NCI-H526 treated with DMSO at 0.1 percent for 48 hours (cell line): ENCODE measurements at regions not wholly inside any gene's neighbourhood (a gene's known extent, or its start where the extent isn't known, plus 50 kb on each side); places are given as distances from the start of the nearest gene placed in this dataset.

Experiments
- DNase-seq: peaks from one replicate; lab custom pipeline; 2025; lab: John Stamatoyannopoulos, UW

DNA sequence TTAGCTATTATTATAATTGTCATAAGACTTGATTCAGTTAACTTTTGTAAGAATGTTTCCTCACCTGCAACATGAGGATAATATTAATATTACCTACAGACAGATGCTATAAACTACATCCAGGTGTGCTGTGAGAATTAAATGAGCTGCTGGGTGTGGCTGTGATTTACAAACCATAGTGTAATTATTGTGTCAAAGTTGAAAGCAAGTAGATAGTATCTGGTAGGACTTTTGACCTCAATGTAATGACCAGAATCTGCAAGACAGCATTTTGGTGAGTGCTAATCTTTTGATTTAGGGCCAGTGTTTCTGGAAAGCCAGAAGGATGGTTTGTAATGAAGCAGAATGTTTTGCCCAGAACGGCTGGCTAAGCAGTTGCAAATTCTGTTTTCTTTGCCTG lies 162.5 kb downstream of the TRMT11 start:
- DNase-seq = no peak

DNA sequence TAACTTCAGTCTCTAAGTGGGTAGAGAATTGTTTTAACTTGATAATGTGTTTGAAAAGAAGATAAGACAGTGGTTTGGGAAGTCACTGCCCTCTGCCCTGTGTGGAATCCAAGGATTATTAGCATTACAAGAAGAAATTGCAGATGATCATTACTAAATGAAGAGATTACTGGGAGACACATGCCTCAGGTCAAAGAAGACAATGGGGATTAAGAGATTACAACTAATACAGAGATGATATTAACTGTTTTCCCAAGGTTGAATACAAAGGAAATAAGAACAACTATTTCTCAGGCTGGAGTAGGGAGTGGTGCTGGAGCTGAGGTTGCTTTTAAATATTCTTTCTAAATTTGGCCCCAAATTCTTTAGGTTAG lies 166.0 kb downstream of the TRMT11 start:
- DNase-seq = no peak

DNA sequence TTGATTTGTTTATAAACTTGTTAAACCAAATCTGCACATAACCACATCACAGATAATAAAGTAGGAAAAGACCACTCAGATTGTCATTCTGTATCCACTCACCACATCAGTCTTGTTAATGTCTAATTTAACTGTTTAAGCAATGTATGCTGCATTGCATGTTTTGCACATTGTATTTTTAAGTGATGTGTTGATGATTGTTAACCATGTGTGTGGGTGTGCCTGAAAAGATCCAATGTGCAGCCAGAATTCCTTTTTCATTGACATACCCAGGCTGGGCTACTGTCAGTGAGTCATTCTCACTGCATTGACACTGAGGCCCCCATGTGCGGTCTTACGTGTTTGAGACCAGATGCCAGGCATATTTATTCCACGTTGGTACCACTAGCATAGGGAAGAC lies 167.3 kb downstream of the TRMT11 start:
- no peak for DNase-seq

DNA sequence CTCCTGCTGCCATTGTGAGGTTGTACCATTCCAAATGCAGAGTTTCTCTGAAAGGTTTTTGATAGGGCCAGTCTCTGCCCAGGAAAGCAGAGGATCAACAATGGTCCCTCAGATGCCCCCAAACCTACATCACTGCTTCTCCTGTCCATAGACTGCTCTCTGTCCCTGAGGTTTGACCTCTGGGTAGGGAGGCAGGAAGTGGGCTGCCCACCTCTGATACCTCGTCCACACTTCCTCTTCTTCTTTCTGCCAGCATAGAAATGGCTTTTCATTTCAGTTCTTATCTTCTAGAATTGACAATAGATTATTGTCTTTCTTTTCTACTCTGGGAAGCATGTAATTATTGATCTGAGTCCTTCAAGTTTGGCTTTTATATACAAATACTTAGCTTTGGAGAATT lies 170.6 kb downstream of the TRMT11 start:
- DNase-seq = no peak

DNA sequence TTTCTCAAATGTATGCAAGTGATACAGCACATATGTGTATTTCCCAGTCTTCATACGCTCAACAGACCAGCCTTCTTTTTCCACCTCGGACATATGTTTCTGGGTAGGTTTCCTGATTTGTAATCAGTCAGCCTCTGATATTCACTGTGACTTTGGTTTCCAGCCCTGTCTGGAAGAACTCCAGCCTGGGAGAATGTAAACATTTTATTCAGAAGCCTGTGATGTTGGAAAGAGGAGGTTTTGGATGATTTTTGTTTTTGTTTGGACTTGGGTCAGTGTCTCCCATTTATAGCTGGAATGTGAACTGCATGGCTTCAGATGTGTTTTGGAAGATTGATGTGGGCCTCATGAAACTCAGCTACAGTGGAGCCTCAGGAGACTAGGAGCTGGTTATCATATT lies 172.2 kb upstream of the CENPW start:
- no peak for DNase-seq

DNA sequence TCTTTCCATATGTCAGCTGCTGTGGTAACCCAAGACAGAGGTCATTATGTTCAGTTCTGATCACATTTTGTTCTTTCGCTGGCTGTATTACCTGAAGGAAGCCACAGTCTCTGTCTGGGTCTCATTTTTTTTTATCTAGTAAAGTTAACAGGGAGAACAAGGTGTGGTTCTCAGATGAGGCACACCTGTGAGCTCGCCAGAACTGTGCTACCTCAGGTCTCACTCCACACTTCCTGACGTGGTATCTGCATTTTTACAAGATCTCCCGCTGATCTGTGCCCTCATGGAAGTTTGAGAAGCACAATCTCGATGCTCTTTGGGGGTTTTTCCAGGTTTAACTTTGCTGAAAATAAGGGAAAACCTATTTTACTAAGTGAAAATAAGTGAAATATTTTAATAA lies 169.5 kb upstream of the CENPW start:
- no peak for DNase-seq

DNA sequence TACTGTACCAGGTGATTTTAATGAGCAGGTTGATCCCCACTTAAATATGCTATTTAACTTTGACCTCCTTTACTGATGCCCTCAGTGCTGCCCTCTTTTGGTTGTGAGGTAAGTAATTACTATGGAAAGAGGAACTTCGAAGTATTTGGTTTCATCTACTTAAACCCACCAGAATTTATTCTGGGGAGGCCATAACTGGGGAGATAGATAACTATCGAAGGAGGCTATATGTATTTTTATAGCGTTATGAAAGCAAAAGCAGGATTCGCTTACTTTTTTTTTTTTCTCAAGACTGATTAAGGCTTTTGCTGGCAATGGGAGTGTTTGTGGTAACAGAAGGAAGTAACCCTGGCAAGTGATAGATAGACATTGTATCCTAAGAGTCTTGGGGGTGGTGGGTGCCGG lies 168.9 kb upstream of the CENPW start:
- DNase-seq = no peak

DNA sequence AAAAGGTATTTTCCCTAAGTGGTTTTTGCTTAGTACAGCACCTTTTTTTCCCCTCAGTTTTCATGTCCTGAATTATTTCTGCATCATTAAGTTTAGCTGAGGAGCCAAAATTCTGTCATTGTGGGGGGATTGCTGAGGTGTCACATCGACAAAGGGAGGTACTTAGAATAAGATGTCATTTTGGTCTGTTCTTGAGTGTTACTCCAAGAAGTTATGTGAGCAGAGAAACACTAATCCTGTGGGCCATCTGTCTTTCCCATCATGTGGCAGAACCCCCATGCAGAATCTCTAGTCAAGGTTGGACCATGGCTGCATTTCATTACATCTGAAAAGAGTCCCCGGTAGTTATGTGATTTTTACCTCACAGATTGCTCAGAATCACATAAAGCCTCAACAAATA lies 167.8 kb upstream of the CENPW start:
- DNase-seq = no peak

DNA sequence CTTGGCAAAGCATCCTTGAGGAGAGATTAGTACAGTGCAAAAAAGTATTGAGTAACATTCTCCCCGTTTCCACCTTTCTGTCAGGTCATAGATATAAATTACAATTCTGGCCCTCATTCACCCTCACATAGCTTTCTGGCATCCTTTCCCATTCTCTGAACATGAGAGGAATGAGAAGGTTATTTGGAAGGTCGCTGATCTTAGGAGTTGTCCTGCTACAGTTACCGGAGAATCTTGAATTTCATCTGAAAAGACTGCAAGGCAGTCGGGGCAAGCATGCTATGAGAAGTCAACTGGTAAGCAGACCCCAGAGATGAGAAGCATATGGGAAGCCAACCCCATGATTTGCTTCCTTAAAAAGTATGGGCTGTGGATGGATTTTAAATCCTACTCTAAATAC lies 166.7 kb upstream of the CENPW start:
- DNase-seq = no peak

DNA sequence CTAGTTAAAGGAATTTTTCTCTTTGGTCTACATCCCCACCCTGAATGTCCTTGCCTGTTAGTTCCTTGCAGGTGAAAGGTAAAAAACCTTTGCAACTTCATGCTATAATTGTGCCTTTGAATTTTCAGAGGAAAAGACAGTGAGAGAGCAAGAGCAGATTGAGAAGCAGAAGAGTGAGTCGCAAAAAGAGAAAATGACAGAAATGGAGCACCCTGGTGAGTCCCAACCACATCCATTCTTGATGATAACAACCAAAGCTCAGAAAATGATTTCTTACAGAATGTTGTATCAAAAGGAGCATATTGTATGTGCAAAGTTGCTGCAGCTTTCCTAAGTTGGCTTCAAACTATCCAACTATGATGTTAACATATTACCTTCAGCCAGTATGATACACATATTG lies 165.2 kb upstream of the CENPW start:
- DNase-seq = no peak

DNA sequence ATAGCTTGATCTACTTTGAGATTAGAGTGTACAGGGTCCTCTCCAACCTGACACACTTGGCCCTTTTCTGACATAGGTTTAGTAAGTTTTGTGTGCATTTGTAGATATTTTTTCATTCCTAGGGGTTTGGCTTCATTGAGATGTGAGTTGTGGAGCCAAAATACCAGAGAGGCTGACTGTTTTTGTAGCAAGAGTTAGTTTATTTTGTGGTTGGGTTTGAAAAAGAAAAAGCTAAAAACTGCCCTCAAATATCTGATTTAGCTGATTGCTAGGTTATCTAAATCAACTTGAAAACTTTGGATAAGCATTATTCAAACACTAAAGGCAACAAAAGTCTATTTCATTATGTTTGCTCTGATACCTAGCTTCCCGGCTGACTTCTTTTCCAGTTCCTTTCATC lies 164.7 kb upstream of the CENPW start:
- no peak for DNase-seq

DNA sequence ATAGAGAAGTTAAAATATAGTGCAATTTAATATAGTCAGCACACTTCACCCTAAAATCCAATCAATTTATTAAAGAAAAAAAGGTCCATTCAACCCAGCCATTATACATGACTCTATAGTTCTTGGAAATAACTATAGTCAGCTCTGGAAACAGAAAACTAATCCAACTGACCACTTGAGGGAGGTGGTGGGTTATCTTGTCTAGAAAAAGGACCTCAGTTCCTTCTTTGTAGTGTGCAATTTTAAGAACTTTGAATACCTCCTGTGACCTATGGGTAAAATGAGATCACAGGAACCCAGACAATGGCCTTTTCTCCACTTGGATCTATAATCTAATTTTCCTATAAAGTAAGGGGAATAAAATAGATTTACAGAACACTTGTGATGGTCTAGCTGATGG lies 163.6 kb upstream of the CENPW start:
- DNase-seq = no peak

DNA sequence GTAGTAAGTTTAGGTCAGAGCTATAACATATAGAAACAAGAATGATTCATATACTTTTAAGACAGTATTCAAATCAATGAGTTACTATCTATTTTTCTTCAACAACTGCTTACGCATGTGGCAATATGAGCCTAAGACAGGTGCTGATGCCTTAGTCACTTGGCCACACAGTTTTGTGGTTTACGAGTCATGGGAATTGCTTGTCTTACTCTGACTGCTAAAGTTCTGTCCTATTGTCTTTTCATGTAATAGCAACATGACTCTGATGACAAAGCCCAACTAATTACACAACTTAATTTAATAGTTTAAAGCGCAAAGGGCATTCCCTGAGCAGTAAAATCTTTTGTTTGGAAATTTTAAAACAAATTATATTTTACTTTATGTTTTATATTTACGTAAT lies 159.3 kb upstream of the CENPW start:
- no peak for DNase-seq

DNA sequence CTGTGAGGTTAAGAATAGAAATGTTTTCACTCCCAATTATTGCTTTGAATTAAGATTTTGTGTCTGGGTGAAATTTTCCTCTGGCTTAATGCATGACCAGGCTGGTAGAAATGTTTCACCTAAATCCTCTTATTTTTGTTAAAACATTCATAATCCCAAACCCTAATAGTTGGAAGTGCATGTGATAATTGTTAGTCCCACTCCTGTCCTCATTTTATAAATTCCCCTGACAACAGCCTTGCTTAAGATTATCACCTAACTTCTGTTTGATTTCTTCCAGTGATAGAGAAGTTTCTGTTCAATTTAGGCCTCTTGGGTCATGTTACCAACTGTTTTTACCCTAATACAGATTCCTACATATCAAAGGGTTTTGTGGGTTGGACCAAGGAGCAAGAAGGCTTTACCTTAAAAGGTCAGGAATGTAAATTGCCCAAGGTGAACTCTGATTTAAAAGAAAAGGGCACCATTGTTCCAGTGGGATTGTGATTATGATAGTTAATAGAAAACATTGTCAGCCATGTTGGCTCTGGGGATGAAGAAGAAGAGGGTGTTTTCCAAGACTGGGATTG lies 158.7 kb upstream of the CENPW start:
- no peak for DNase-seq

DNA sequence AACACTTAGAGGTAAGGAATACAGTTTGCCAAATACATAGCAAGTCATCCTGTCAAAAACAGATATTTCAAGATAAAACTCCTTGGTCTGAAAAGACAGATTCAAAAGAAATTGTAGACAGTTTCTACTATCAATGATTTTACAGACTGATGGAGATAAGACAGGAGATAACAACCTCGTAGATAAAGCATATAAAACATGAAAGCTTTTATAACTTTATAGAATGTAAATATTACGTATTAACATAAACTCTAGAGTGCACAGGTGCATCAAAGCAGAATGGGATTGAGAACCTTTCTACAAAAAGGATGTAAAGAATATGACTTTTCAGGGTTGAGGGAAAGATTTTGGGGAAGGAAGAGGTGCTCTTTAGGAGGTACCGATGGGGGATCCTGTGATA lies 158.0 kb upstream of the CENPW start:
- no peak for DNase-seq

DNA sequence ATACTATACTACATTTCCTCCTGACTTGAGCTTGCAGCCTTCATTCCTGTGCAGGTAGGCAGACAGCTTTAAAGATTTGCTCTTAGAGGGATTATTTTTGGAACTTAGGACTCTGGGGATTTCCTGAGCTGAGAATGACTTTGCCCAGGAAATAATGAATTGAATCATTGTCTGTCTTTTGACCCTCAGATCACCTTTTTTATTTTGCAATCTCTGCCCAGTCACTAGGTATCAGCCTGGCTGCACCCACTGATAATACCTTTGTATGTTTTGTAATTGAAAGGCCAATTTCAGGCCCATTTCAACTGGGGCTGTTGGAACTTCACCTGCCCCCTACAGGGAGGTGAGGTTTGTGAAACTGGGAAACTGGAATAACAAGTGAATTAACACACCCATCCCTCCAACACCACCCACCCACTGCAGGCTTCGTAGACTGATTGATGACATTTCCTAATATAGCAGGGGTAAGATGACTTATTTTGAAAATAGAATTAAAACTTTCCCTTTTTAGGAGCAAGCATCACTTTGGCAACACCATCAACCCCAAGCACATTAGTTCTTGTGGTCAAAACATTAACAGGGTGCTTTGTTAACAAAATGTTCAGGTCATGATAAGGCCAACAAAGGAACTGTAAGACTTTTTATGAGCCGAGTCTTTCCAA lies 157.1 kb upstream of the CENPW start:
- DNase-seq = no peak

DNA sequence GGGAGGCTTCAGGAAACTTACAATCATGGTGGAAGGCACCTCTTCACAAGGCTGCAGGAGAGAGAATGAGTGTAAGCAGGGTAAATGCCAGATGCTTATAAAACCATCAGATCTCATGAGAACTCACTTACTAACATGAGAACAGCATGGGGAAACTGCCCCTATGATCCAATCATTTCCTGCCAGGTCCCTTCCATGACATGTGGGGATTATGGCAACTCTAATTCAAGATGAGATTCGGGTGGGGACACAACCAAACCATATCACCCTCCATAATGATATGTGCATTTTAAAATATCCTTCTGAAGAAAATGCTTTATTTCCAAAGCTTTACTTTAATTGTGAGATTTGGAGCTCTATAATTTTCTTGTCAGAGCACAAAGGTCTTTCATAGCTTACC lies 154.1 kb upstream of the CENPW start:
- DNase-seq = no peak

DNA sequence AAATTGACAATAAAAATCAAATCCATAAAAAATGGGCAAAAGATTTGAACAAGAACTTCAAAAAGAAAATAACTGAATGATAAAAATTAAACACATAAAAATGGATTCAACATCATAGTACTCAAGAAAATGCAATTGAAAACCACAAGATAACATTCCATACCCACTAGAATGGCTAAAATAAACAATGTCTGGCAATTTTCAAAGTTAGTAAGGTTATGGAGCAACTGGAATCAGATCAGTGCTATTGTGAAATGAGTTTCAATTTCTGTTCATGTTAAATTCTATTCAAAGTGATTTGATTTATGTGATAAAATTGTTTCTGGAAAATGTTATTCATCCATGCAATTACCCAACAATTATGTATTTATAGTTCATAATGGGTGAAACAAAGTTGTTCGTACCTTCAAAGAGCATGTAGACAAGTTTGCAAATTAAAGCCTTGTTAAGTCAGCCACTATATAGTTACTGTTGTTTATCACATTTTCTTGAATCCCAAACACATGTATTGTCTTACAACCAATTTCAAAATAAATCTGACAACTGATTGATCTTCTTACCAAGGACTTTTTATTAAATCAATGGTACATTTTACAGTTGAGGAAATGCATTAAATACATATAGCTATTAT lies 151.5 kb upstream of the CENPW start:
- no peak for DNase-seq

DNA sequence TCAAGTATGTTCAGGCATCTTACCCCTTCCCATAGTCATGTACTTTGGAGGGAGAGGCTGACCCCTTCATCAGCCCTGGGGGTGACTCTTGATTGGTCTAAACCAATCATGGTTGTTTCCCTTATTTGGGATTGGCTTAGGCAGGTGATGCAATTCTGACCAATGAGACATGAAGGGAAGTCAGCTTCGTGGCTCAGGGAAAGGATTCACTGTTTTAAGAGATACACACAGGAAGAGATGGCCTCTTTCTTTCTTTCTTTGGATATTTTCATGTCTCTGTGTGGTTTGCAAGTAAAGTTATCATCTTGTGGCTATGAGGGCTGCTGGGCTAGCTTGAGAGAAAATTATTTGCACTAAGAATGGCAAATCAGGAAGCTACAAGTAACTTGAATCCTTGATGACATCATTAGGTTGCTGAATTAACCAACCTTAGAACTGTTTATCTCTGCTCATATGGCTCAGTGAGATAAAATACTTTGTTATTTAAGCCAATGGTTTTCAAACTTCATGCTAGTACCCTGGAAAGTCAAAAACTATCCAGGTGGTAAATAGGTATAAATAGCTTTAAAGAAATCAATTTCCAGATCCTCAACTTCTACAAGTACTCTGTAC lies 144.2 kb upstream of the CENPW start:
- no peak for DNase-seq

DNA sequence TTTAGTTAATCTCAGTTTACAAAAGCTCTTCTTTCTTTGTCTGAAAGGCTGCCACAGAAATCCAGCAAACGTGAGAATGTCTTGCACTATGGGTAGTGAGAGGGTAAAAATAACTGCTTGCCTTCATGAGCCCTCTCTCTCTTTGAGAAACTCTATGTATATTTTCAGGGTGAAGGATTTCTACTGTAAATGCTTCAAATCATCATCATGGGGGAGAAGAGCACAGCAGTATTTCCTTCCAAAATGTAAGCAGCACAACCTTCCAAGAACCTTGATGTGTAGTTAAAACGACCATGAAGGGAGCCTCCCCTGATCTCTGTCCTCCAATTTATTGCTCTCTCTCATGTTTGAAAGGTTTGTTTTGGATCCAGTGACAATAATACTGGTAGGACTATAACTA lies 141.3 kb upstream of the CENPW start:
- no peak for DNase-seq

DNA sequence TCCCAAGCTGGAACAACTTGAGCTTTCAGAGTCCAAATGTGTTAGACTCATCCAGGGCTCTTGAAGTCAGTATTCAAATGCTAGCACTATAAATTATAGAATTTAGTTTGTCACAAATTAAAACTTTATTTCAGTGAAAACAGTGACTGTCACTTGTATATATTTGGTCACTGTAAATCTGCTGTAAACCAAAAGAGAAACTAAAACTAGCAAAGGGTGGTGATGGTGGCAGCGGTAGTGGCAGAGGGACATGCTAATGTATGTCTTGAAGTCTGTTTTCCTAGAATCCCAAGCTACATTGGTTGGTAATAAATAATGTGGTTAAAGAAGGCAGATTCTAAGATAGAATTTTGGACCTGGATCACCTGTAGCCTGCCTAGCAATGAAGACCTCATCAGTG lies 140.4 kb upstream of the CENPW start:
- DNase-seq = no peak

DNA sequence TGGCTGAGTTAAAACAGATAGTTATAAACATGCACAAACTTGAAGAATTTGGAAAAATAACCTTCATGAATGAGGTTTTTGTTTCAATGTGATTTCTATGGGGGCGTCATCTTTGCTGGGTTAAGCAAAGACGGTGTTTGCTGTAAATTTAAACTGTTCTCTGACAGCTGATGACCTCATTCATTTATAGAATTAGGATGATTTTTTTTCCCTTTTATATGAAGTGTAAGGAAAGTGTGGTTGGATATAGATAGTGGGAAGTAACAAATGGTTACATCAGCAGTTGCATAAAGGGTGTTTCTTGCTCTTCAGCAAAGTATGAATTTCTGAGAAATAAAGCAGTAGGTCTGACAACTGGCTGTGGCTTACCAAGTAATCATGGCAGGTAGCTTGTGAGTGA lies 137.2 kb upstream of the CENPW start:
- DNase-seq = no peak

DNA sequence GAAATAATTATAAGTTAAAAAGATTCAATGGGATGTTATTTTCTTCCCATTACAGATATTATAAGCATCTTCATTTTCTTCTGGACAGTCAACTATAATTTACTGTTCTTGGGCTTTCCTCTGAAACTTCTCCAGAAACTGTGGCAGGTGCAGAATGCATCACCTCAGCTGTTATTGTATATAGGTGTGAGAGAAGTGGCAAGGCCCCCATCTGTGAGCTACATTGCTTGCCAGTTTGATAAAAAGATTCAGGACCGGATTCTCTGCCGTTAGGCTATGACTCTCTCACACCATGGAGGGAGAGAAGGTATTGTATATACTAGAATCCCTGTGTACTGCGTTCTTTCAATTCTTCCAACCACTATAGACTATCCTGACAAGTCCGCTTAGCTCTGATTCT lies 135.8 kb upstream of the CENPW start:
- DNase-seq = no peak

DNA sequence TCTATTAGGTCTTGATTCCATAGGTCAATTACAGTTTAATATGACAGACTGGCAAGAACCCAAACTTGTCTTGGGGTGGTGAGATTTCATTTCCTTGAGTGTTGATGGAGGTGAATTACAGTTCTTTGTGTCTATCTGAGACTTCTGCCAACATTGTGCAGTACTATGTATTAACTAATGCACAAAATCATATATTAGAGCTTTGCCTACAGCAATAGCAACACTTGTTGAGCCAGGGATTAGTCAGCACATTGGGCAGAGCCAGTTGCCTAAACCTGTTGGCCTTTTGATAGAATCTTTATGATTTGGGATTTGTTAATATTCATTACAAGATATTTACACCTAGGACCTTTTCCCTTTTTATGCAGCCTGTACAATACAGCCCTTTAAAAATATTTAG lies 135.3 kb upstream of the CENPW start:
- DNase-seq = no peak
